GM21717 (cell line): ENCODE measurements at regions not wholly inside any gene's neighbourhood (a gene's known extent, or its start where the extent isn't known, plus 50 kb on each side); places are given as distances from the start of the nearest gene placed in this dataset.
"Not testable (repeated sequence)": the region's sequence is repeated elsewhere in the genome, so short reads cannot be mapped to it uniquely, and the experiment has no call there.

ENCODE experiments used
- ATAC-seq: cut with Tn5 transposase; IDR thresholded peaks from one replicate; pipeline ENCODE4 v1.9.1; 2021; ENCODE audit warnings: mild to moderate bottlenecking, moderate library complexity; ENCODE audit not compliant: unreplicated experiment

- ATAC-seq: no peak
Measured at GRCh38 chr22:23384431-23384830, 195.7 kb downstream of the IGLL1 start.

- no peak for ATAC-seq
Measured at GRCh38 chr22:23383491-23384361, 196.4 kb downstream of the IGLL1 start.

GRCh38 chr22:23382428-23383218 lies 197.5 kb downstream of the IGLL1 start:
- ATAC-seq: no peak

- no peak for ATAC-seq
Measured at GRCh38 chr22:23381661-23382427, 198.2 kb downstream of the IGLL1 start.

GRCh38 chr22:23380911-23381310 lies 199.2 kb downstream of the IGLL1 start:
- no peak for ATAC-seq

GRCh38 chr22:23380230-23380573 lies 199.9 kb downstream of the IGLL1 start:
- no peak for ATAC-seq

- ATAC-seq: not testable (repeated sequence)
Measured at GRCh38 chr22:23379540-23380229, 199.4 kb downstream of the BCR start.

- ATAC-seq: no peak
Measured at GRCh38 chr22:23377767-23378166, 197.5 kb downstream of the BCR start.

GRCh38 chr22:23376256-23376655 lies 195.9 kb downstream of the BCR start:
- no peak for ATAC-seq

GRCh38 chr22:23375031-23375827 lies 194.9 kb downstream of the BCR start:
- ATAC-seq: no peak

- ATAC-seq: no peak
Measured at GRCh38 chr22:23373601-23374000, 193.3 kb downstream of the BCR start.

- ATAC-seq: no peak
Measured at GRCh38 chr22:23370251-23370650, 189.9 kb downstream of the BCR start.

GRCh38 chr22:23369054-23369685 lies 188.9 kb downstream of the BCR start:
- ATAC-seq: no peak
